HG03066 (cell line): ENCODE measurements at regions not wholly inside any gene's neighbourhood (a gene's known extent, or its start where the extent isn't known, plus 50 kb on each side); places are given as distances from the start of the nearest gene placed in this dataset.
A peak's percentile ranks its signal among the peaks of the same experiment; 100 is the strongest.

Experiments
- ATAC-seq: cut with Tn5 transposase; IDR thresholded peaks from one replicate; pipeline ENCODE4 v1.9.1; 2021; ENCODE audit warnings: low read depth; ENCODE audit not compliant: unreplicated experiment

DNA sequence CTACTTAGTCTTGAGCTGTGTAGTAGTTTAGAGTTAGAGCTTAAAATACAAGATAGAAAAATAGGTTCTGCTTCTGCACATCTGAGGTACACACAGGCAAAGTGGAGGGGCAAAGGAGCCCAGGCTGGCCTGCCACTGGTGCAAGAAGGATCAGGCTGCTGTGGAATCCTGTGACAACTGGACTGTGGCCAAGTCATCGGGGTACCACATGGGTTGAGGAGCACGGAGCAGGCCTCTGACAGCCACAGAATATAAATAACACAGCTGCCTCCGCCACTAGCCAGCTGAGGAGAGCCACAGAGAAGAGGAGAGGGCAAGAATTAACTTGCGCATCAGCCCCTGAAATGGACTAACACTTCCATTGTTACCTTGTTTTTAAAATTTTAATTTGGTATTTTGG is 206.0 kb upstream of the MARCKS start:
- ATAC-seq = no peak

DNA sequence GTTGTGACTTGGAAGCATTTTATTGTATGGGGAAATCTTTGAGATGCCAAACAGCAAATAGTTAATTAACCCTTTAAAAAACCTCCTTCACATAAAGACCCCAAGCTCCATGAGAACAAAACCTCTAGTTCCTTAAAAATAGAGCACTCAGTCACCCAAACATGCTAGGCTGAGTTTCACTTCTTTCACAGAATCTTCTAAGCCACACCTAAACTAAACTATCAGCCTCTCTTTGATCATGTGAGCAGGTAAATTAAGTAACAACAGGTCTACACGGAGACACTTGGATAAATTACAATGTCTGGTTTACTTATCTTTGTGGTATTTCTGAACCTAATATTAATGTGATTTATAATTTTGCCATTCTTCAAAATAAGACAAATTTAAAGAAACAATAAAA is 205.2 kb upstream of the MARCKS start:
- no peak for ATAC-seq

GRCh38 chr6:113653275-113653674 is 203.9 kb upstream of the MARCKS start:
- ATAC-seq = no peak

- ATAC-seq = no peak
Measured at GRCh38 chr6:113654396-113654795, 202.7 kb upstream of the MARCKS start.

- no peak for ATAC-seq
Measured at GRCh38 chr6:113655761-113656160, 201.4 kb upstream of the MARCKS start.

DNA sequence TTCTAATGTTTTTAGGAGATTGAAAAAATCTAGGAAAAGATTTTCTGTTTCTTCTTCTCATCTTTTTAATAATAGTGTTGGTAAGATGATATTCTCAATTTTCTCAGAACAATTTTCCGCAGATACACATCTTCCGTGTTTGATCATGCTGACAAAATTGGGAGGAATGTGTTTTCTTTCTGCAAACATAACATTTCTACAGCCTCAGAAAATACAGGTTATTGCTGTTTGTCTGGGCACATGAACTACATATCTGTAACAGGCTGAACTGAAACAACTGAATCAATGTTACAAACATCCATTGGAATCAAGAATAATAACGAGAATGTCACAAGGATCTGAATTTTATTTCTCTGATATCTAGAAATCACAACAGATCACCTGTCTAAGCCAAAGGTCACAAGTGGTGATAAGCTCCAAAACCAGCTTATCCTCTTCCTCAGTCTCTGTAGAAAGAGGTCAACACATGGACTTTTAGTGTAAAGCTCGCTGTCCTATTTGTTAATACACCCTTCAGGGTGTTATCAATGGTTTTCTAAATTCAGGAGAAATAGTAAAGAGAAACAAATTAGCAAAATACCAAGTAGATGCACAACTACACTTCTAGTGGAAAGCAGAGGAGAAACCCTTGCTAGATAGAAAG is 197.3 kb upstream of the MARCKS start:
- ATAC-seq = no peak

- ATAC-seq = no peak
Measured at GRCh38 chr6:113660819-113661218, 196.3 kb upstream of the MARCKS start.

GRCh38 chr6:113662093-113662665 is 195.0 kb upstream of the MARCKS start:
- no peak for ATAC-seq

- peak; percentile 63 for ATAC-seq
Measured at GRCh38 chr6:113662688-113663333, 194.3 kb upstream of the MARCKS start.

- no peak for ATAC-seq
Measured at GRCh38 chr6:113664909-113665308, 192.2 kb upstream of the MARCKS start.

- peak; percentile 59 for ATAC-seq
Measured at GRCh38 chr6:113668641-113669408, 188.3 kb upstream of the MARCKS start.

GRCh38 chr6:113669606-113670005 is 187.5 kb upstream of the MARCKS start:
- ATAC-seq = no peak

DNA sequence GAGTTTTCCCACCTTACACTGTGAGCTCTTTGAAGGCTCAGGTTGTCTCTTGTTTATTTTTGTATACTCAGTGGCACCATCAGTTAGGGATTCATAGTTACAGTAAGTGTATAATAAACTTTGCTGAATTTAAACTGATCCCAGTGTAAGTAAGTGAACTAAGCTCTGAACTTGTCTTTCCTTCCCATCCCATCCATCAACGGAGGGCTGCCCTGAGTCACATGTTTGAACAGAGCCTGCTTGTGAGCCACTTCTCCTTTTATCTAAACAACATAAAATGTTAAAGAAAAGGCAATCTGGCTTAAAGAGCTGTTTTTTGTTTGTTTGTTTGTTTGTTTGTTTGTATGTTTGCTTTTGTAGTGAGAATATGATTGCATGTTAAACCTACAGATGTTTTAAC is 185.7 kb upstream of the MARCKS start:
- ATAC-seq = no peak

DNA sequence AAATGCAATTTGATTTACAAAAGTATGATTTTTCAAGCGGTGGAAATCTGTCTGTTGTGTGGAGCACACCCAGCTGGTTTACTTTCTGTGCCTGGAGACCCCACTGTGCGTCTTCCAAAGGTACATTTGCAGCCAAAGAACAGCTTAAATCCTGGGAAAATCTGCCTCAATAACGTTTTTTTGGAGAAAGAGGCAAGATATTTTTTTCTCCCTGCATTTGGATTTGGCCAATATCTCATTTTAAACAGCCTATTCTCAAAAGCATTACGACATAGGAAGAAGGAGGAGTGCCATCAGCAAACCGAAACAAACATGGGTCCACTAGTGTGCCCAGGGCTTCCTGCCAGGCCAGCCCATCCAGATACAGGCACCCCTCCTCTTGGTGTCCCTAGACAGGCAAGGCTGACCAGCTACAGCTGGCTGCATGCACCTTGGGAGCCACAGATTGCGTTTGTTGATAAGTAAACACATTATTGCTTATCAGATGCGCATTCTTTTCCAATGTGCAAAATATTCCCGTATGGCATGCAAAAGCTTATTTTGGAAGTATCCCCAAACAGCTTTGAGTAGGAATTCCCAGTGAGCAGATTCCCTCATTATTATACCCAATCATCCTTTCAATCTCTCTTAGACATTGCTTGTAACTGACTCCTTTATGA is 184.5 kb upstream of the MARCKS start:
- no peak for ATAC-seq

DNA sequence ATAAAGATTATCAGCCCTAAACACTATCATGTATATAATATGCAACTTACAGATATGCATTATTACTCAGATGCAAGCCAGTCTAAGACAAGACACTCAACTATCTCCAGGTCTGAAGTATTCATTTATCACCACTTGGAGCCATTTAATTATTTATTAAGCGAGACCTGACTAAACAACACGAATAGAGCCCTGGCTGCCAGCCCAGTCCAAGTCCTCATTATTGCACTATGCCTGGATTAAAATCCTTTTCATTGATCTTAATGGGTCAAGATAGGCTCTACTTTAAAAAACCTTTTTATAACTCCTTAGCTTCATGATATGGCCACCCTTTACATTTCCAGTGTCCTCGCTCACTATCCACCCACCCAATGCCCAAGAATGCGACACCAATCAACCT is 183.1 kb upstream of the MARCKS start:
- ATAC-seq = no peak

GRCh38 chr6:113676057-113676456 is 181.1 kb upstream of the MARCKS start:
- ATAC-seq = no peak

GRCh38 chr6:113676968-113677367 is 180.2 kb upstream of the MARCKS start:
- ATAC-seq = no peak

- no peak for ATAC-seq
Measured at GRCh38 chr6:113679051-113679450, 178.1 kb upstream of the MARCKS start.

DNA sequence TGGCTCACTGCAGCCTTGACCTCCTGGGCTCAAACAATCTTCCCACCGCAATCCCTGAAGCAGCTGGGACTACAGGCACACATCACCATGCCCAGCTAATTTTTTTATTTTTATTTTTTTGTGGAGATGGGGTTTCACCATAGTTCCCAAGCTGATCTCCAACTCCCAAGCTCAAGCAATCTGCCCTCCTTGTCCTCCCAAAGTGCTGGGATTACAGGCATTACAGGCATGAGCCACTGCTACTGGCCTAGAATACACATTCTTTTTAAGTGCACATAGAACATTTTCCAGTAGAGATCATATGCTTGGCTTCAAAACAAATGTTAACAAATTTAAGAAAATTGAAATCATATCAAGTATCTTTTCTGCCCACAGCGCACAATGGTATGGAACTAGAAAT is 176.8 kb upstream of the MARCKS start:
- no peak for ATAC-seq

- ATAC-seq = no peak
Measured at GRCh38 chr6:113683968-113684367, 173.2 kb upstream of the MARCKS start.

- no peak for ATAC-seq
Measured at GRCh38 chr6:113684382-113684901, 172.7 kb upstream of the MARCKS start.
